ENCODE measurements at regions not wholly inside any gene's neighbourhood (a gene's known extent, or its start where the extent isn't known, plus 50 kb on each side); places are given as distances from the start of the nearest gene placed in this dataset.

DNA sequence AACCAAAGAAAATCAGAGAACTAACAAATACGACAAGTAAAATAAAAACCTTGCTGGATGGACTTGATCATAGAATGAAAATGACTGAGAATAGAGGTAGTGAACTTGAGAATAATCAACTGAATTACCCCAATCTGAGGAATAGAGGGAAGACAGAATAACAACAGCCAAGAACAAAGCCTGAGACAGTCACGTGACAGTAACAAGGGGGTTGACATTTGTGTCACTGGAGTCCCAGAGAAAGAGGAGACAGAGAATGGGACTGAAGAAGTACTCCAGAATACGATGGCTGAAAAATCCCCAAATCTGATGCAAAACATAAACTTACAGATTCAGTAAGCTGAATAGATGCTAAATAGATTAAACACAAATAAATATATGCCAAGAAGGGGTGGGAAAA is 248.5 kb upstream of the HDAC4 start:
- Mint-ChIP-seq H3K36me3 (peaks cover 2% of the 10 kb centered on the region), H3K9me3 (peaks cover 8% of the 10 kb centered on the region), H3K27me3 (ENCODE audit: insufficient read depth, low read depth) (no peaks in the 10 kb centered on the region), H3K4me1 (no peaks in the 10 kb centered on the region), H3K4me3 (no peak overlapping the region), H3K27ac (no peak overlapping the region)
- Histone ChIP-seq H3K79me2 (ENCODE audit: low read depth) (no peaks in the 10 kb centered on the region), H3K4me3 (no peak overlapping the region), H3K27me3 (no peaks in the 10 kb centered on the region), H3K4me2 (no peak overlapping the region), H4K20me1 (ENCODE audit: low read depth) (no peaks in the 10 kb centered on the region), H3K4me1 (no peaks in the 10 kb centered on the region), H3K9me3 (ENCODE audit: low read depth) (no peaks in the 10 kb centered on the region), H2AFZ (replicated peaks) (no peak overlapping the region), H3F3A (ENCODE audit: low read depth) (no peaks in the 10 kb centered on the region), H3K27ac (no peak overlapping the region), H3K9ac (no peak overlapping the region), H3K36me3 (no peaks in the 10 kb centered on the region)
- no peak for DNase-seq (ENCODE audit: low spot score)
- TF ChIP-seq EZH2 (IDR thresholded peaks at IDR 0.05) (no peak), EZH2phosphoT487 (IDR thresholded peaks at IDR 0.05) (no peak)
- TF ChIP-seq, protein P1, sequence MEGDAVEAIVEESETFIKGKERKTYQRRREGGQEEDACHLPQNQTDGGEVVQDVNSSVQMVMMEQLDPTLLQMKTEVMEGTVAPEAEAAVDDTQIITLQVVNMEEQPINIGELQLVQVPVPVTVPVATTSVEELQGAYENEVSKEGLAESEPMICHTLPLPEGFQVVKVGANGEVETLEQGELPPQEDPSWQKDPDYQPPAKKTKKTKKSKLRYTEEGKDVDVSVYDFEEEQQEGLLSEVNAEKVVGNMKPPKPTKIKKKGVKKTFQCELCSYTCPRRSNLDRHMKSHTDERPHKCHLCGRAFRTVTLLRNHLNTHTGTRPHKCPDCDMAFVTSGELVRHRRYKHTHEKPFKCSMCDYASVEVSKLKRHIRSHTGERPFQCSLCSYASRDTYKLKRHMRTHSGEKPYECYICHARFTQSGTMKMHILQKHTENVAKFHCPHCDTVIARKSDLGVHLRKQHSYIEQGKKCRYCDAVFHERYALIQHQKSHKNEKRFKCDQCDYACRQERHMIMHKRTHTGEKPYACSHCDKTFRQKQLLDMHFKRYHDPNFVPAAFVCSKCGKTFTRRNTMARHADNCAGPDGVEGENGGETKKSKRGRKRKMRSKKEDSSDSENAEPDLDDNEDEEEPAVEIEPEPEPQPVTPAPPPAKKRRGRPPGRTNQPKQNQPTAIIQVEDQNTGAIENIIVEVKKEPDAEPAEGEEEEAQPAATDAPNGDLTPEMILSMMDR (IDR thresholded peaks at IDR 0.05) = no peak

DNA sequence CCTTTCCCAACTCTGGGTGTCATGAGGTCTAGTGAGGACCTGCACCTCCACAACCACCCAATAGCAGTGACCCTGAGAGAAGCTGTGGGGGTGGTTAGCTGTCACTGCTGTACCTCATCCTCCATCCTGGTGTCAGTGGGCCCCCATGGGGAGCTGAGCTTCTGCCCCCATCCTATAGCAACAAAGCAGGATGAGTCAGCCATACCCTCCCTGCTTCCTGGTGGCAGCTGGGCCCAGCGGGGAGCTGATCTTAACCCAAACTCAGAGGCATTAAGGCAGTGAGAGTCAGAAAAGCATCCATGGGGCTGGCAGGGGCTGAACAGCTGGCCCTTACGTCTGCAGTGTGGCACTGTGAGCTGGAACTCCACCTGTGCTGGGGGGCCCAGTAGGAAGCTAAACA is 247.8 kb upstream of the HDAC4 start:
- Histone ChIP-seq H3F3A (ENCODE audit: low read depth) (peaks cover 3% of the 10 kb centered on the region), H3K9ac (no peak overlapping the region), H3K9me3 (ENCODE audit: low read depth) (no peaks in the 10 kb centered on the region), H3K27ac (no peak overlapping the region), H3K4me1 (no peaks in the 10 kb centered on the region), H3K4me3 (no peak overlapping the region), H3K79me2 (ENCODE audit: low read depth) (no peaks in the 10 kb centered on the region), H3K27me3 (no peaks in the 10 kb centered on the region), H3K4me2 (no peak overlapping the region), H3K36me3 (no peaks in the 10 kb centered on the region), H4K20me1 (ENCODE audit: low read depth) (no peaks in the 10 kb centered on the region), H2AFZ (replicated peaks) (no peak overlapping the region)
- Mint-ChIP-seq H3K4me3 (no peak overlapping the region), H3K27me3 (ENCODE audit: insufficient read depth, low read depth) (no peaks in the 10 kb centered on the region), H3K36me3 (peaks cover 2% of the 10 kb centered on the region), H3K27ac (no peak overlapping the region), H3K9me3 (peaks cover 8% of the 10 kb centered on the region), H3K4me1 (no peaks in the 10 kb centered on the region)
- TF ChIP-seq, protein P1 (IDR thresholded peaks at IDR 0.05) = no peak
- TF ChIP-seq EZH2 (IDR thresholded peaks at IDR 0.05) = no peak
- TF ChIP-seq EZH2phosphoT487 (IDR thresholded peaks at IDR 0.05) = no peak
- DNase-seq (ENCODE audit: low spot score) = no peak

- H3K4me2 ChIP-seq = no peak overlapping the region
- no peaks in the 10 kb centered on the region for H3K79me2 ChIP-seq (ENCODE audit: low read depth)
- H4K20me1 ChIP-seq (ENCODE audit: low read depth) = no peaks in the 10 kb centered on the region
- Mint-ChIP-seq H3K4me3 (no peak overlapping the region), H3K27ac (no peak overlapping the region), H3K4me1 (no peaks in the 10 kb centered on the region), H3K9me3 (peaks cover 8% of the 10 kb centered on the region), H3K36me3 (peaks cover 2% of the 10 kb centered on the region), H3K27me3 (ENCODE audit: insufficient read depth, low read depth) (no peaks in the 10 kb centered on the region)
- peaks cover 7% of the 10 kb centered on the region for H3F3A ChIP-seq (ENCODE audit: low read depth)
- H3K9ac ChIP-seq = no peak overlapping the region
- TF ChIP-seq, protein P1 (IDR thresholded peaks at IDR 0.05) = no peak
- no peak for TF ChIP-seq EZH2phosphoT487 (IDR thresholded peaks at IDR 0.05)
- TF ChIP-seq EZH2 (IDR thresholded peaks at IDR 0.05) = no peak
- H3K4me1 ChIP-seq = no peaks in the 10 kb centered on the region
- no peak overlapping the region for H3K4me3 ChIP-seq
- H3K27me3 ChIP-seq = no peaks in the 10 kb centered on the region
- DNase-seq (ENCODE audit: low spot score) = no peak
- no peak overlapping the region for H2AFZ ChIP-seq (replicated peaks)
- H3K36me3 ChIP-seq = no peaks in the 10 kb centered on the region
- no peak overlapping the region for H3K27ac ChIP-seq
- H3K9me3 ChIP-seq (ENCODE audit: low read depth) = no peaks in the 10 kb centered on the region
These were observed 246.4 kb upstream of the HDAC4 start for GRCh38 chr2:239647052-239647819.

All from neural progenitor cell (in vitro differentiated cells).